Neural cell (in vitro differentiated cells): ENCODE measurements at regions not wholly inside any gene's neighbourhood (a gene's known extent, or its start where the extent isn't known, plus 50 kb on each side); places are given as distances from the start of the nearest gene placed in this dataset.

ENCODE experiments used
- H2AFZ ChIP-seq: fragments of 200-600, 300-800 bp; sonication (generic), shearing (Covaris generic); 2 replicates; pipeline ENCODE4 v1.6.0; 2014; ENCODE audit warnings: low read depth, mild to moderate bottlenecking, antibody characterized with exemption, low read length, moderate library complexity
- H3F3A ChIP-seq: fragments of 200-600 bp; shearing (Covaris generic); 2 replicates; pipeline ENCODE4 v1.6.1; 2016; ENCODE audit warnings: mild to moderate bottlenecking, moderate library complexity, mixed read lengths, antibody characterized with exemption, low read length; ENCODE audit not compliant: insufficient read depth, poor library complexity, severe bottlenecking
- H3K27ac ChIP-seq: fragments of 200-600, 300-800 bp; sonication (generic), shearing (Covaris generic); 2 replicates; pipeline ENCODE4 v1.5.1; 2014; ENCODE audit warnings: mild to moderate bottlenecking, low read length, moderate library complexity
- H3K27me3 ChIP-seq: fragments of 300-800, 200-600 bp; sonication (generic), shearing (Covaris generic); 2 replicates; pipeline ENCODE4 v1.6.0; 2014; ENCODE audit warnings: mild to moderate bottlenecking, low read depth, low read length, moderate library complexity; ENCODE audit not compliant: insufficient read depth
- H3K36me3 ChIP-seq: fragments of 300-800, 200-600 bp; sonication (generic), shearing (Covaris generic); 2 replicates; pipeline ENCODE4 v1.5.1; 2014; ENCODE audit warnings: mild to moderate bottlenecking, antibody characterized with exemption, low read length, moderate library complexity; ENCODE audit not compliant: insufficient read depth
- H3K4me2 ChIP-seq: fragments of 300-800, 200-600 bp; sonication (generic), shearing (Covaris generic); 2 replicates; pipeline ENCODE4 v1.6.0; 2014; ENCODE audit warnings: mild to moderate bottlenecking, low read length
- H3K4me3 ChIP-seq: fragments of 300-800, 200-600 bp; sonication (generic), shearing (Covaris generic); 2 replicates; pipeline ENCODE4 v1.5.1; 2014; ENCODE audit warnings: mild to moderate bottlenecking, low read length, moderate library complexity
- H3K79me2 ChIP-seq: fragments of 200-600 bp; shearing (Covaris generic); replicated peaks from 2 replicates; pipeline ENCODE4 v1.6.0; 2014; ENCODE audit warnings: mild to moderate bottlenecking, low read length, moderate library complexity; ENCODE audit not compliant: insufficient read depth
- H3K9ac ChIP-seq: fragments of 300-800, 200-600 bp; sonication (generic), shearing (Covaris generic); 2 replicates; pipeline ENCODE4 v1.6.1; 2016; ENCODE audit warnings: mild to moderate bottlenecking, low read length, mixed read lengths
- H3K9me2 ChIP-seq: fragments of 200-600 bp; shearing (Covaris generic); 2 replicates; pipeline ENCODE4 v1.6.1; 2016; ENCODE audit warnings: mild to moderate bottlenecking, low read length, mixed read lengths; ENCODE audit not compliant: insufficient read depth
- H3K9me3 ChIP-seq: fragments of 200-600, 300-800 bp; sonication (generic), shearing (Covaris generic); 2 replicates; pipeline ENCODE4 v1.6.1; 2016; ENCODE audit warnings: mild to moderate bottlenecking, mixed run types, low read length, moderate library complexity, mixed read lengths
- H4K20me1 ChIP-seq: fragments of 200-600 bp; shearing (Covaris generic); 2 replicates; pipeline ENCODE4 v1.6.1; 2016; ENCODE audit warnings: mild to moderate bottlenecking, mixed run types; ENCODE audit not compliant: insufficient read depth
- EP300 ChIP-seq: fragments of 450-650 bp; conservative IDR thresholded peaks from 2 replicates; pipeline ENCODE4 v1.6.1; 2014; ENCODE audit warnings: antibody characterized with exemption, mild to moderate bottlenecking, moderate library complexity; ENCODE audit not compliant: poor library complexity, severe bottlenecking
- EZH2 ChIP-seq: fragments of 200-600, 300-800 bp; shearing (Covaris generic), sonication (generic); IDR thresholded peaks from 2 replicates; pipeline ENCODE4 v1.6.1; 2014; ENCODE audit warnings: antibody characterized with exemption, low read length, borderline replicate concordance, mild to moderate bottlenecking; ENCODE audit not compliant: insufficient read depth, poor library complexity, severe bottlenecking
- MXI1 ChIP-seq: fragments of 450-650 bp; conservative IDR thresholded peaks from 2 replicates; pipeline ENCODE4 v1.6.1; 2014; ENCODE audit warnings: antibody characterized with exemption, mild to moderate bottlenecking; ENCODE audit not compliant: poor library complexity, severe bottlenecking
- POLR2AphosphoS5 ChIP-seq: IDR thresholded peaks from 2 replicates; pipeline ENCODE4 v1.6.1; 2012
- RAD21 ChIP-seq: fragments of 450-650 bp; conservative IDR thresholded peaks from 2 replicates; pipeline ENCODE4 v1.6.1; 2014; ENCODE audit warnings: antibody characterized with exemption, mild to moderate bottlenecking, moderate library complexity
- SMC3 ChIP-seq: fragments of 450-650 bp; conservative IDR thresholded peaks from 2 replicates; pipeline ENCODE4 v1.6.1; 2014; ENCODE audit warnings: antibody characterized with exemption, mild to moderate bottlenecking, moderate library complexity; ENCODE audit not compliant: poor library complexity
- TAF1 ChIP-seq: IDR thresholded peaks from 2 replicates; pipeline ENCODE4 v1.6.1; 2012; ENCODE audit warnings: low read depth
- TF ChIP-seq, protein P1 (sequence below): IDR thresholded peaks from 2 replicates; pipeline ENCODE4 v1.6.1; 2012; ENCODE audit warnings: borderline replicate concordance
- TF ChIP-seq, protein P2 (sequence below): fragments of 450-650 bp; IDR thresholded peaks from 2 replicates; pipeline ENCODE4 v1.5.1; 2014; ENCODE audit warnings: antibody characterized with exemption, mild to moderate bottlenecking, moderate library complexity; ENCODE audit not compliant: poor library complexity, severe bottlenecking

DNA sequence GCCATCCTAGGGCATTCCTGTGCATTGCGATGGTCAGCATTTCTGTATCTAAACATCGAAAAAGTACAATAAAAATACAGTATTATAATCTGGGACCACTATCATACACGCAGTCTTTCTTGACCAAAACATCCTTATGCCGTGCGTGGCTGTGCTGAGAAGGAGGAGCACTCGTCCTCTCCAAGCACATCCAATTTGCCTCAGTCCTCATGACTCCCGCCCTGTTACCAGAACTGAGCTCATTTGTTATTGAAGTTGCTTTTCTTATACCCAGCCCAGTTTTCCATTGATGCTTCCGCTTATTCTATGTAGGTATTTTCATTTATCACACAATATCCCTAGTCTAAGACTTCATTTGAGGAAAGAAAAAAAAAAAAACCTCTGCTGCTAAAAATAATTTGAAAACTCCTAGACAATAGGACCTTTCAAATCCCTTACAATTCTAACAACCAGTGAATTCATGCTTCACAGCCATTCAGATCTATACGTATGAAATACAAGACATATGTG lies 236.9 kb upstream of the PLEKHG7 start:
- H3K9ac ChIP-seq, result no peak overlapping the region
- TF ChIP-seq, protein P1, sequence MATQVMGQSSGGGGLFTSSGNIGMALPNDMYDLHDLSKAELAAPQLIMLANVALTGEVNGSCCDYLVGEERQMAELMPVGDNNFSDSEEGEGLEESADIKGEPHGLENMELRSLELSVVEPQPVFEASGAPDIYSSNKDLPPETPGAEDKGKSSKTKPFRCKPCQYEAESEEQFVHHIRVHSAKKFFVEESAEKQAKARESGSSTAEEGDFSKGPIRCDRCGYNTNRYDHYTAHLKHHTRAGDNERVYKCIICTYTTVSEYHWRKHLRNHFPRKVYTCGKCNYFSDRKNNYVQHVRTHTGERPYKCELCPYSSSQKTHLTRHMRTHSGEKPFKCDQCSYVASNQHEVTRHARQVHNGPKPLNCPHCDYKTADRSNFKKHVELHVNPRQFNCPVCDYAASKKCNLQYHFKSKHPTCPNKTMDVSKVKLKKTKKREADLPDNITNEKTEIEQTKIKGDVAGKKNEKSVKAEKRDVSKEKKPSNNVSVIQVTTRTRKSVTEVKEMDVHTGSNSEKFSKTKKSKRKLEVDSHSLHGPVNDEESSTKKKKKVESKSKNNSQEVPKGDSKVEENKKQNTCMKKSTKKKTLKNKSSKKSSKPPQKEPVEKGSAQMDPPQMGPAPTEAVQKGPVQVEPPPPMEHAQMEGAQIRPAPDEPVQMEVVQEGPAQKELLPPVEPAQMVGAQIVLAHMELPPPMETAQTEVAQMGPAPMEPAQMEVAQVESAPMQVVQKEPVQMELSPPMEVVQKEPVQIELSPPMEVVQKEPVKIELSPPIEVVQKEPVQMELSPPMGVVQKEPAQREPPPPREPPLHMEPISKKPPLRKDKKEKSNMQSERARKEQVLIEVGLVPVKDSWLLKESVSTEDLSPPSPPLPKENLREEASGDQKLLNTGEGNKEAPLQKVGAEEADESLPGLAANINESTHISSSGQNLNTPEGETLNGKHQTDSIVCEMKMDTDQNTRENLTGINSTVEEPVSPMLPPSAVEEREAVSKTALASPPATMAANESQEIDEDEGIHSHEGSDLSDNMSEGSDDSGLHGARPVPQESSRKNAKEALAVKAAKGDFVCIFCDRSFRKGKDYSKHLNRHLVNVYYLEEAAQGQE, result no peak
- TF ChIP-seq RAD21 (no peak), EZH2 (no peak), EP300 (no peak), POLR2AphosphoS5 (no peak), MXI1 (no peak), TAF1 (no peak)
- TF ChIP-seq, protein P2, sequence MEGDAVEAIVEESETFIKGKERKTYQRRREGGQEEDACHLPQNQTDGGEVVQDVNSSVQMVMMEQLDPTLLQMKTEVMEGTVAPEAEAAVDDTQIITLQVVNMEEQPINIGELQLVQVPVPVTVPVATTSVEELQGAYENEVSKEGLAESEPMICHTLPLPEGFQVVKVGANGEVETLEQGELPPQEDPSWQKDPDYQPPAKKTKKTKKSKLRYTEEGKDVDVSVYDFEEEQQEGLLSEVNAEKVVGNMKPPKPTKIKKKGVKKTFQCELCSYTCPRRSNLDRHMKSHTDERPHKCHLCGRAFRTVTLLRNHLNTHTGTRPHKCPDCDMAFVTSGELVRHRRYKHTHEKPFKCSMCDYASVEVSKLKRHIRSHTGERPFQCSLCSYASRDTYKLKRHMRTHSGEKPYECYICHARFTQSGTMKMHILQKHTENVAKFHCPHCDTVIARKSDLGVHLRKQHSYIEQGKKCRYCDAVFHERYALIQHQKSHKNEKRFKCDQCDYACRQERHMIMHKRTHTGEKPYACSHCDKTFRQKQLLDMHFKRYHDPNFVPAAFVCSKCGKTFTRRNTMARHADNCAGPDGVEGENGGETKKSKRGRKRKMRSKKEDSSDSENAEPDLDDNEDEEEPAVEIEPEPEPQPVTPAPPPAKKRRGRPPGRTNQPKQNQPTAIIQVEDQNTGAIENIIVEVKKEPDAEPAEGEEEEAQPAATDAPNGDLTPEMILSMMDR, result no peak

DNA sequence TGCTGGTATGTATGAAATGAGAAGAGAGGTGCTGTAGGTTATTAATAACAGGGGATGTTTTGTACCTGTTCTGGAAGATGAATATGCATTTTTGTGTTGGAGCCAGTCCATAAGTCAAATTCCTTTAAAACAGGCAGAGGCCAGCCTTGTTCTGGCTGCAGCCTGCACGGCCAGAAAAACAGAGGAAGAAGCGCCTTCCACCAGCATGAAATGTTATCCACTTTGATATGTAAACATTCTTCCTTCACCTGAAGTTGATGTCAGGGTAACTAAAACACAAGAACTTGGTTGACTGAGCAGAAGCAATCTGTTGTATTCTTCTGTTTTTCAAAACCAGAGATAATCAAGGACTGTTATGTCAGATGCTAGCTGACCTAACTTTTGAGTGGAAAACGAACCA lies 237.9 kb upstream of the PLEKHG7 start:
- Histone ChIP-seq H3K9ac (no peak overlapping the region), H2AFZ (no peak overlapping the region), H3F3A (peaks cover 3% of the 10 kb centered on the region), H4K20me1 (no peaks in the 10 kb centered on the region), H3K79me2 (no peaks in the 10 kb centered on the region), H3K27ac (no peak overlapping the region), H3K27me3 (no peaks in the 10 kb centered on the region), H3K36me3 (no peaks in the 10 kb centered on the region), H3K9me3 (no peaks in the 10 kb centered on the region), H3K9me2 (no peaks in the 10 kb centered on the region), H3K4me2 (no peak overlapping the region), H3K4me3 (no peak overlapping the region)
- TF ChIP-seq EP300, result no peak
- no peak for TF ChIP-seq TAF1
- TF ChIP-seq SMC3, result no peak
- TF ChIP-seq EZH2, result no peak
- TF ChIP-seq, protein P1, result no peak
- no peak for TF ChIP-seq POLR2AphosphoS5
- TF ChIP-seq RAD21, result no peak

More for the DNA sequence above, 236.9 kb upstream of the PLEKHG7 start:
- H3K27me3 ChIP-seq, result no peaks in the 10 kb centered on the region
- no peaks in the 10 kb centered on the region for H3K9me2 ChIP-seq
- H3K9me3 ChIP-seq, result no peaks in the 10 kb centered on the region
- H3K79me2 ChIP-seq, result no peaks in the 10 kb centered on the region
- peak overlapping the region; percentile 47 for H3K4me3 ChIP-seq
- H3K27ac ChIP-seq, result peak overlapping the region; percentile 73
- no peak overlapping the region for H2AFZ ChIP-seq
- H3F3A ChIP-seq, result peaks cover 3% of the 10 kb centered on the region
- no peaks in the 10 kb centered on the region for H3K36me3 ChIP-seq
- H3K4me2 ChIP-seq, result no peak overlapping the region
- no peaks in the 10 kb centered on the region for H4K20me1 ChIP-seq
